ENCODE measurements at regions not wholly inside any gene's neighbourhood (a gene's known extent, or its start where the extent isn't known, plus 50 kb on each side); places are given as distances from the start of the nearest gene placed in this dataset.

GRCh38 chr13:103537616-103538015 lies 471.4 kb upstream of the SLC10A2 start:
- no peak for DNase-seq (ENCODE audit: low spot score)
- no peak overlapping the region for H3K4me3 ChIP-seq (ENCODE audit: severe bottlenecking)
- ATAC-seq (ENCODE audit: low read depth), result no peak
- no peaks in the 10 kb centered on the region for H3K4me1 ChIP-seq (ENCODE audit: insufficient read depth, poor library complexity, severe bottlenecking)
- H3K27me3 ChIP-seq (ENCODE audit: insufficient read depth, poor library complexity, severe bottlenecking), result no peaks in the 10 kb centered on the region
- no peak for TF ChIP-seq CTCF (IDR thresholded peaks at IDR 0.05; ENCODE audit: poor library complexity, severe bottlenecking)
- H3K36me3 ChIP-seq (ENCODE audit: low read depth), result no peaks in the 10 kb centered on the region
- H3K27ac ChIP-seq (ENCODE audit: poor library complexity, severe bottlenecking), result no peak overlapping the region
- H3K9me3 ChIP-seq (ENCODE audit: severe bottlenecking), result no peaks in the 10 kb centered on the region

- DNase-seq (ENCODE audit: low spot score), result no peak
Measured at GRCh38 chr13:103531278-103531677, 465.1 kb upstream of the SLC10A2 start.

GRCh38 chr13:103528437-103528836 lies 462.2 kb upstream of the SLC10A2 start:
- H3K4me1 ChIP-seq (ENCODE audit: insufficient read depth, poor library complexity, severe bottlenecking), result no peaks in the 10 kb centered on the region
- no peak for TF ChIP-seq CTCF (IDR thresholded peaks at IDR 0.05; ENCODE audit: poor library complexity, severe bottlenecking)
- DNase-seq (ENCODE audit: low spot score), result no peak
- H3K4me3 ChIP-seq (ENCODE audit: severe bottlenecking), result no peak overlapping the region
- H3K9me3 ChIP-seq (ENCODE audit: severe bottlenecking), result no peaks in the 10 kb centered on the region
- H3K27me3 ChIP-seq (ENCODE audit: insufficient read depth, poor library complexity, severe bottlenecking), result no peaks in the 10 kb centered on the region
- no peak overlapping the region for H3K27ac ChIP-seq (ENCODE audit: poor library complexity, severe bottlenecking)
- ATAC-seq (ENCODE audit: low read depth), result no peak
- H3K36me3 ChIP-seq (ENCODE audit: low read depth), result no peaks in the 10 kb centered on the region

More at GRCh38 chr13:103531278-103531677, 465.1 kb upstream of the SLC10A2 start:
- no peak for ATAC-seq (ENCODE audit: low read depth)
- no peaks in the 10 kb centered on the region for H3K36me3 ChIP-seq (ENCODE audit: low read depth)
- no peak overlapping the region for H3K27ac ChIP-seq (ENCODE audit: poor library complexity, severe bottlenecking)
- H3K4me3 ChIP-seq (ENCODE audit: severe bottlenecking), result no peak overlapping the region
- no peaks in the 10 kb centered on the region for H3K4me1 ChIP-seq (ENCODE audit: insufficient read depth, poor library complexity, severe bottlenecking)
- H3K27me3 ChIP-seq (ENCODE audit: insufficient read depth, poor library complexity, severe bottlenecking), result no peaks in the 10 kb centered on the region
- no peak for TF ChIP-seq CTCF (IDR thresholded peaks at IDR 0.05; ENCODE audit: poor library complexity, severe bottlenecking)
- H3K9me3 ChIP-seq (ENCODE audit: severe bottlenecking), result no peaks in the 10 kb centered on the region

- no peak for ATAC-seq (ENCODE audit: low read depth)
- no peak for DNase-seq (ENCODE audit: low spot score)
- Histone ChIP-seq H3K9me3 (ENCODE audit: severe bottlenecking) (no peaks in the 10 kb centered on the region), H3K27me3 (ENCODE audit: insufficient read depth, poor library complexity, severe bottlenecking) (no peaks in the 10 kb centered on the region), H3K4me1 (ENCODE audit: insufficient read depth, poor library complexity, severe bottlenecking) (no peaks in the 10 kb centered on the region), H3K36me3 (ENCODE audit: low read depth) (no peaks in the 10 kb centered on the region), H3K27ac (ENCODE audit: poor library complexity, severe bottlenecking) (no peak overlapping the region), H3K4me3 (ENCODE audit: severe bottlenecking) (no peak overlapping the region)
- TF ChIP-seq CTCF (IDR thresholded peaks at IDR 0.05; ENCODE audit: poor library complexity, severe bottlenecking), result no peak
Measured at GRCh38 chr13:103525530-103525929, 459.3 kb upstream of the SLC10A2 start.

GRCh38 chr13:103523858-103524257 lies 457.6 kb upstream of the SLC10A2 start:
- Histone ChIP-seq H3K27ac (ENCODE audit: poor library complexity, severe bottlenecking) (no peak overlapping the region), H3K27me3 (ENCODE audit: insufficient read depth, poor library complexity, severe bottlenecking) (no peaks in the 10 kb centered on the region), H3K4me1 (ENCODE audit: insufficient read depth, poor library complexity, severe bottlenecking) (no peaks in the 10 kb centered on the region), H3K36me3 (ENCODE audit: low read depth) (no peaks in the 10 kb centered on the region), H3K4me3 (ENCODE audit: severe bottlenecking) (no peak overlapping the region), H3K9me3 (ENCODE audit: severe bottlenecking) (no peaks in the 10 kb centered on the region)
- no peak for TF ChIP-seq CTCF (IDR thresholded peaks at IDR 0.05; ENCODE audit: poor library complexity, severe bottlenecking)
- ATAC-seq (ENCODE audit: low read depth), result no peak
- DNase-seq (ENCODE audit: low spot score), result no peak

All from RWPE2 (cell line).